ENCODE measurements at regions not wholly inside any gene's neighbourhood (a gene's known extent, or its start where the extent isn't known, plus 50 kb on each side); places are given as distances from the start of the nearest gene placed in this dataset.

DNA sequence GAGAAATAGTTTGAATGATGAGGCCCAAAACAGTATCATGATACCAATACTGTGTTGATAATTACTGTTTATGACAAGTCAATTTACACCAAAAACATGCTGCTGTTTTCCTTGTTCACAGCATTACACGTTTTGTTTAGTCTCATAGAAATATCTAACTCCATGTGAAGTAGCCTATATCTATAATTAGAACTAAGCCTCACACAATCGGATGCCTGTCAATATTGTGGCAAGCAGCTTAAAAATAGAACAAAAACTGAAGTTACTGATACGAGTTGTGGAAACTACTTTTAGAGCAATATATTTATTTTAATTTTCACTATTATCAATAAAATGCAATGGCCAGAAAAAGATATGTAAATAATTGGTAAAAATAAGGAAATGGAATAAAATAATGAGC lies 470.8 kb downstream of the ZEB2 start:
- Histone ChIP-seq H3K4me3 (ENCODE audit: low read length) (no peak overlapping the region), H3K9me3 (ENCODE audit: control insufficient read depth, low read depth, low read length) (no peaks in the 10 kb centered on the region), H3K27ac (ENCODE audit: low read length) (no peak overlapping the region), H3K9ac (ENCODE audit: low read length) (no peak overlapping the region), H3K4me1 (ENCODE audit: control insufficient read depth, low read depth, low read length) (no peaks in the 10 kb centered on the region), H3K36me3 (ENCODE audit: control insufficient read depth, low read depth, low read length) (no peaks in the 10 kb centered on the region), H3K27me3 (ENCODE audit: control insufficient read depth, insufficient read depth, low read length) (no peaks in the 10 kb centered on the region)

DNA sequence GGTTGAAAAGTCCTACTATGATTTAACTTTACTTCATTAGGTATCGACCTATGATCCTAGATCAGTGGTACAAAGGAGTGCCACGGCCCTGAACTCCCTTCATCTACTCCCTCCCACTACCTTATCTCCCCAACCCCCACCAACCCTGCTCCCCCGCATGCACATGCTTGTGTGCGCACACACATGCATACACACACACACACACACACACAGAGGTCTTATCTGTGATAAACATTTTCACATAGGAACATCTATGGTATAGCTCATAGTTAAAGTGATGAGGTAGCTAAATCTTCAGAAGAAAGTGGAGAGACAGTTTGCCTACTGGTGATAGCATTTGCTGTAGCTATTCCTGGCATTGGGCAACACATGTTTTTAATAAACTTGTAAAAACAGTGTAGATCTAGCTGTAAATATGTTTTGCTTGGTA lies 471.3 kb downstream of the ZEB2 start:
- Histone ChIP-seq H3K36me3 (ENCODE audit: control insufficient read depth, low read depth, low read length) (no peaks in the 10 kb centered on the region), H3K4me1 (ENCODE audit: control insufficient read depth, low read depth, low read length) (no peaks in the 10 kb centered on the region), H3K9me3 (ENCODE audit: control insufficient read depth, low read depth, low read length) (no peaks in the 10 kb centered on the region), H3K4me3 (ENCODE audit: low read length) (no peak overlapping the region), H3K9ac (ENCODE audit: low read length) (no peak overlapping the region), H3K27me3 (ENCODE audit: control insufficient read depth, insufficient read depth, low read length) (no peaks in the 10 kb centered on the region), H3K27ac (ENCODE audit: low read length) (no peak overlapping the region)

DNA sequence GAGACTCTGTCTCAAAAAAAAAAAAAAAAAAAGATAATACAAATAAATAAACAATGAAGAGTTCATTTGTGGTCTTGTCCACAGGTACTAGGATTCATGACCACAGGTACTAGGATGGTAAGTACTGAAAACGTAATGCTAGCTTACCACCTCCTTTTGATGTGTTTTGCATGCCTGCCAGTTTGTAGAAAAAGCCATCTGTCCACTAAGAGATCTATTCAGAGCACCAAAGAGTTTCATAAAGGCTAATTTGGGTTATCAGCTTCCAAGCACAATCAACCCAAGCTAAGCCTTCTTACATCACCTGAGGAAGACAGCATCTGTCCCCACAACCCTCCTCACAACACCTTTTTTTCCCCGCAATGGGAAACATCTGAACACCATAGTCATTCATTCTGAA lies 477.2 kb downstream of the ZEB2 start:
- Histone ChIP-seq H3K9ac (ENCODE audit: low read length) (no peak overlapping the region), H3K9me3 (ENCODE audit: control insufficient read depth, low read depth, low read length) (no peaks in the 10 kb centered on the region), H3K27me3 (ENCODE audit: control insufficient read depth, insufficient read depth, low read length) (no peaks in the 10 kb centered on the region), H3K4me1 (ENCODE audit: control insufficient read depth, low read depth, low read length) (peaks cover 8% of the 10 kb centered on the region), H3K27ac (ENCODE audit: low read length) (no peak overlapping the region), H3K36me3 (ENCODE audit: control insufficient read depth, low read depth, low read length) (no peaks in the 10 kb centered on the region), H3K4me3 (ENCODE audit: low read length) (no peak overlapping the region)

DNA sequence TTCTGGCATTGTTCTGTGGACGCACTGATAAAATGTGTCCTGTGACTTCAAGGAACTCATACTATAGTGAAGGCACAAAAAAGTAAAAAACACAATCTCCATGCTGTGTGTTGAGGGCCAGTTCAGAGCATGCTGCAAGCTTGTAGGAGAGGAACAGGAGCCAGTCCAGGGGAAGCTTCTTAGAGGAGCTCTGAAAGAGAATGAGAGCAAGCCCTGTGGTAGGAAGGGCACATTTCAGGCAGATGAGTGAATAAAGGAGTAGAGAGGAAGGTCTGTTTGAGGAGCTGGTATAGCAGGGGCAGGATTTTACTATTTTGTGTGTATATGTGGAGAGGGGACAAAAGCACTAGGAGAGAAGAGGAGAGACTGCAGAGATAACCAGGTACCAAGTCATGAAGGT lies 478.3 kb downstream of the ZEB2 start:
- no peaks in the 10 kb centered on the region for H3K27me3 ChIP-seq (ENCODE audit: control insufficient read depth, insufficient read depth, low read length)
- no peak overlapping the region for H3K9ac ChIP-seq (ENCODE audit: low read length)
- no peaks in the 10 kb centered on the region for H3K36me3 ChIP-seq (ENCODE audit: control insufficient read depth, low read depth, low read length)

DNA sequence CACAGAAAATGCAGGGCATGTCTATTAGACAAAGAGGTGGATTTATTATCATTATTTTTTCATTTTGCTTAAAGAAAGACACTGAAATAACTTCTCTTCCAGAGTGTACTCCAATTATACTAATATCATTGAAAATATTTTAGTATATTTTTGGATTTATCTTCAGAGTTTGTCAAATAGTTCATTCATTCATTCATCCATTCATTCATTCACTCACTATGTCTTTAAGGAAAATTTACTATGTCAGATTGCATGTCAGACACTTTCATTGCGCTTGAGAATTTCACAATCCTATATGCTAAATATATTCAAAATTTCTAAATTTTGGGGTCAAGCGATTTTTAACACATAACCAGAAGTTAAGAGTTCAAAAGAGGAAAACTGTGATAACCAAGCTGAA lies 479.1 kb downstream of the ZEB2 start:
- no peaks in the 10 kb centered on the region for H3K9me3 ChIP-seq (ENCODE audit: control insufficient read depth, low read depth, low read length)
- H3K4me1 ChIP-seq (ENCODE audit: control insufficient read depth, low read depth, low read length): peaks cover 8% of the 10 kb centered on the region
- H3K9ac ChIP-seq (ENCODE audit: low read length): no peak overlapping the region

More for the DNA sequence above, 478.3 kb downstream of the ZEB2 start:
- no peaks in the 10 kb centered on the region for H3K9me3 ChIP-seq (ENCODE audit: control insufficient read depth, low read depth, low read length)
- no peak overlapping the region for H3K4me3 ChIP-seq (ENCODE audit: low read length)
- H3K27ac ChIP-seq (ENCODE audit: low read length): no peak overlapping the region
- H3K4me1 ChIP-seq (ENCODE audit: control insufficient read depth, low read depth, low read length): peaks cover 8% of the 10 kb centered on the region

DNA sequence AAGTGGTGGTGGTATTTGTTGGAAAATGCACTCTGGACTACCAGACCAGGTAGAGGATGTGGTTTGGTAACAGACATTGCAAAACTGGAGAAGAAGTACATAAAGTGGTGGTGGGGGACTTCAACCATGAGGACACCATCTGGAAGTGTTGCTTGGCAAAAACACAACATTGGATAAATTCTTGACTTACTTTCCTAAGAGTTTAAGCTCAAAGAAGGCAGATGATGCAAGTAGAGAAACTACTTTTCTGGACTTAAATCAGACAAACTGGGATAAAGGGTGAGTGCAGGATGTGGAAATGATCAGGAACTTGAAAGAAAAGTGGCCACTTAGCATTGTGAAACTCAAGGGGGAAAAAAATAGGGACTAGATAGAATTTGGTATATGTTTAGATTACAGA lies 487.4 kb downstream of the ZEB2 start:
- Histone ChIP-seq H3K27me3 (ENCODE audit: control insufficient read depth, insufficient read depth, low read length) (no peaks in the 10 kb centered on the region), H3K9me3 (ENCODE audit: control insufficient read depth, low read depth, low read length) (no peaks in the 10 kb centered on the region), H3K36me3 (ENCODE audit: control insufficient read depth, low read depth, low read length) (no peaks in the 10 kb centered on the region), H3K9ac (ENCODE audit: low read length) (no peak overlapping the region), H3K27ac (ENCODE audit: low read length) (no peak overlapping the region), H3K4me1 (ENCODE audit: control insufficient read depth, low read depth, low read length) (peaks cover 9% of the 10 kb centered on the region), H3K4me3 (ENCODE audit: low read length) (no peak overlapping the region)

More for the DNA sequence above, 479.1 kb downstream of the ZEB2 start:
- Histone ChIP-seq H3K4me3 (ENCODE audit: low read length) (no peak overlapping the region), H3K27ac (ENCODE audit: low read length) (no peak overlapping the region), H3K36me3 (ENCODE audit: control insufficient read depth, low read depth, low read length) (no peaks in the 10 kb centered on the region), H3K27me3 (ENCODE audit: control insufficient read depth, insufficient read depth, low read length) (no peaks in the 10 kb centered on the region)

DNA sequence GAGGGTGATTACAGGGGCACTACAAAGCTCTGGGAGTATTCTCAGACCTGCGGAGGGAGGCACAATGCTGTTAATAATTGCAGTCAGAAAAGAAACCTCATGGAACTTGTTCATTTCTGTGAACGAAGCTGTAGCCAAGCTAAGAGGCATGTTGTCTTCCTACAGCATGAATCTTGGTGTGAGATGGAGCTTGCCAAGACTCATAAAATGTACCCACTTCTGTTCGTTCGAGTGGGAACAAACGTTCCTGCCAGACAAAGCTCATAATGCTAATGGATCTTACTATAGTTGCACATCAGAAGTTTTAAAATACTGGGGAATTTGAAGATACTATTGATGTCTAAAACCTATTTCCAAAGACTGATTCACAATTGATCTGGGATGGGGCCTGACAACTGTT lies 489.1 kb downstream of the ZEB2 start:
- peaks cover 9% of the 10 kb centered on the region for H3K4me1 ChIP-seq (ENCODE audit: control insufficient read depth, low read depth, low read length)
- no peak overlapping the region for H3K9ac ChIP-seq (ENCODE audit: low read length)
- no peak overlapping the region for H3K27ac ChIP-seq (ENCODE audit: low read length)

DNA sequence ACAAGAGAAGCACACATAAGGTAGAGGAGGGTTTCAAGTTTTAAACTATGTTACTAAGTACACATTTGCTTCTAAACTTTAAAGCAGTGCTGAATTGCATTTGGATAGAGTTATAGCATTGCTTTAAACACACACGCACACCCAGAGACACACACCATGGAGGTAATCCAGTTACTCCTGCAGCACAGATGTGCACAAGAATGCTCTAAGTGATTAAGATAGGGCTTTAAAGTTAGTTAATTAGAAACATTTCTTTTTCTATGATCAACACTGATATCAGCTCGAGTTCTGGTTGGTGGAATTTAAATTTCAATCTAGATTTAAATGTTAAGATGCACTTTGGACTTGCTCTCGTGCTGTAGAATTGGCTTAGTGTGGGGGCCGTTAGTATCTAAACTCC lies 492.3 kb downstream of the ZEB2 start:
- H3K27ac ChIP-seq (ENCODE audit: low read length): no peak overlapping the region
- H3K27me3 ChIP-seq (ENCODE audit: control insufficient read depth, insufficient read depth, low read length): no peaks in the 10 kb centered on the region
- H3K4me3 ChIP-seq (ENCODE audit: low read length): no peak overlapping the region
- H3K9me3 ChIP-seq (ENCODE audit: control insufficient read depth, low read depth, low read length): no peaks in the 10 kb centered on the region
- H3K9ac ChIP-seq (ENCODE audit: low read length): no peak overlapping the region
- peaks cover 9% of the 10 kb centered on the region for H3K4me1 ChIP-seq (ENCODE audit: control insufficient read depth, low read depth, low read length)
- H3K36me3 ChIP-seq (ENCODE audit: control insufficient read depth, low read depth, low read length): no peaks in the 10 kb centered on the region

More for the DNA sequence above, 489.1 kb downstream of the ZEB2 start:
- Histone ChIP-seq H3K27me3 (ENCODE audit: control insufficient read depth, insufficient read depth, low read length) (no peaks in the 10 kb centered on the region), H3K36me3 (ENCODE audit: control insufficient read depth, low read depth, low read length) (no peaks in the 10 kb centered on the region), H3K9me3 (ENCODE audit: control insufficient read depth, low read depth, low read length) (no peaks in the 10 kb centered on the region), H3K4me3 (ENCODE audit: low read length) (no peak overlapping the region)

DNA sequence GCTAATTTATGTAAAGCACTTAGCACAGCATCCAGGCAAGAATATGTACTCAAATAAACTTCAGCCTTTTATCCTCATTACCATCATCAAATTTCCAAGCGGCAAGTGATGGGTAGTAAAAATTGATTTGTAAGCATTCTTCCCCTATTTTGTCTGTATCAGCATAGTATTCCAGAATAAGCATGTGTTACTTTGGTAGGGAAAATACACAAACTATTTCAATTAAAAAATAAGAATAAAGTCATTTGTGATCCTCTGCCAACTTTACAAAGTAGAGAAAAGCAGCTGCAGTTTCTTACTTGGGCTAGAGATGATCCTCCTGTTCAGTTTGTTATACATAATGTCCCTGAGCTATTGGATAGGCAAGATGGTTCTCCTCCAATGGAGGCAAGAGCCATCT lies 493.2 kb downstream of the ZEB2 start:
- Histone ChIP-seq H3K27ac (ENCODE audit: low read length) (no peak overlapping the region), H3K4me3 (ENCODE audit: low read length) (no peak overlapping the region), H3K4me1 (ENCODE audit: control insufficient read depth, low read depth, low read length) (peaks cover 9% of the 10 kb centered on the region)

DNA sequence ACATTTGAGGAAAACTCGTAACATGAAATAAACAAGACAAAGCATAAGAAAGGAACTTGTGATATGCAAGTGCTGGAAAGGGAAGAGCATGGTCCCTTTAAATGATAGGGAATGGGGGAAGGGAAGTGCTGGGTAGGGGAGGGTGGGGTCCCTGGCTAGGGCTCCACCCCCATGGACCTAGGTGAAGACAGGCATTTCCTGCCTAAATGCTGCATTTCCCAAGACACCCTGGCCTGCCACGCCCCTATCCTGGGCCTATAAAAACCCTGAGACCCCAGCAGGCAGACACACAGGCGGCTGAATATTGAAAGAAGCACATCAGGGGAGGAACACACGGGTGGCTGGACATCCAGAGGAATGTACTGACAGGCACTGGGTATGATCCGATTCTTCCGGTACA lies 499.9 kb downstream of the ZEB2 start:
- Histone ChIP-seq H3K27ac (ENCODE audit: low read length) (no peak overlapping the region), H3K4me1 (ENCODE audit: control insufficient read depth, low read depth, low read length) (peaks cover 3% of the 10 kb centered on the region), H3K36me3 (ENCODE audit: control insufficient read depth, low read depth, low read length) (no peaks in the 10 kb centered on the region), H3K4me3 (ENCODE audit: low read length) (no peak overlapping the region), H3K9ac (ENCODE audit: low read length) (no peak overlapping the region), H3K9me3 (ENCODE audit: control insufficient read depth, low read depth, low read length) (no peaks in the 10 kb centered on the region), H3K27me3 (ENCODE audit: control insufficient read depth, insufficient read depth, low read length) (no peaks in the 10 kb centered on the region)

More for the DNA sequence above, 493.2 kb downstream of the ZEB2 start:
- Histone ChIP-seq H3K9ac (ENCODE audit: low read length) (no peak overlapping the region), H3K27me3 (ENCODE audit: control insufficient read depth, insufficient read depth, low read length) (no peaks in the 10 kb centered on the region), H3K9me3 (ENCODE audit: control insufficient read depth, low read depth, low read length) (no peaks in the 10 kb centered on the region), H3K36me3 (ENCODE audit: control insufficient read depth, low read depth, low read length) (no peaks in the 10 kb centered on the region)

DNA sequence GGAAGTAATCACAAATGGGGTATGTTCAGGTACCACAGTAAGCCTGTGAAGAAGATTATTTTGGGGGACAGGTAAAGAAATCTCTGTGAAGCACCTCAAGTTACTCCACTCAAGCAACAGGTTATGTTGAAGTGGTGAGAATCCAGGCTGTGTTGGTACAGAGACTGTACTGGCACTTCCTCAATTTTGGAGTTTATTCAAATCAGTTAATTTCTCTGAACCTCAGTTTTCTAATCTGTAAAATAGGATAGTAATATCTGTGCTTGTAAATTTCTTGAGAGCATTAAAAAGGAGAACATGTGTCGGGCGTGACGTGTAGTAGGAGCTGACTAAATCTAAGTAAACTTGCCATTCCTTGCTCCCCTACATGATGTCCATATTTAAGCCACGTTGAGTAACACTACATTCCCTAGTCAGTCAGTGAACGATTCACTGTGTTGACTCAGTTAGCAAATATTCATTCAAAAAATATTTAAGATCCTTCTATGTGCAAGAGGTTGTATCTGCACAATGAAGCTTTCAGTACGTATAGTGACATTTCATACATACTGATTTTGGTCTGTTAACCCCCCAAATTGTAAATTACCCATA lies 504.2 kb downstream of the ZEB2 start:
- Histone ChIP-seq H3K27ac (ENCODE audit: low read length) (no peak overlapping the region), H3K36me3 (ENCODE audit: control insufficient read depth, low read depth, low read length) (no peaks in the 10 kb centered on the region), H3K4me3 (ENCODE audit: low read length) (no peak overlapping the region), H3K9me3 (ENCODE audit: control insufficient read depth, low read depth, low read length) (no peaks in the 10 kb centered on the region), H3K9ac (ENCODE audit: low read length) (no peak overlapping the region), H3K27me3 (ENCODE audit: control insufficient read depth, insufficient read depth, low read length) (no peaks in the 10 kb centered on the region), H3K4me1 (ENCODE audit: control insufficient read depth, low read depth, low read length) (peaks cover 3% of the 10 kb centered on the region)

DNA sequence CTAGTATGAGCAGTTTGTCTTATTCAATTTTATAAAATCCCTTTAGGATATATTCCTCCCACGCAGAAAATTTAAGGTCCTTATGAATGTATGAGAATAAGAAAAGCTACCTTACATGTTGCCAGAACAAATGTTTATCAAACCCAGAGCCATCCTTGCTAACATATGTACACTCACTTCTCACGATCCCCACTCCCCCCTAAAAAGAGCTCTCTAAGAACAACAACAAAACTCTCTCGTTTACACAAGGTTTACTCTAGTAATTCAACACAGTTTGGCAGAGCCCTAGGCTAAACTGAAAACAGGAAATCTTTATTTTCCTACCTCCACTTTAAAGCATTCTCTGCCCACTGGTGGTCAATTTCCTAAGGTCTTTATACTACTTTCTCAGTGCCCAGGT lies 504.9 kb downstream of the ZEB2 start:
- Histone ChIP-seq H3K27ac (ENCODE audit: low read length) (no peak overlapping the region), H3K9me3 (ENCODE audit: control insufficient read depth, low read depth, low read length) (no peaks in the 10 kb centered on the region), H3K4me3 (ENCODE audit: low read length) (no peak overlapping the region), H3K9ac (ENCODE audit: low read length) (no peak overlapping the region), H3K4me1 (ENCODE audit: control insufficient read depth, low read depth, low read length) (peaks cover 3% of the 10 kb centered on the region), H3K27me3 (ENCODE audit: control insufficient read depth, insufficient read depth, low read length) (no peaks in the 10 kb centered on the region), H3K36me3 (ENCODE audit: control insufficient read depth, low read depth, low read length) (no peaks in the 10 kb centered on the region)

All from iPS-18a (cell line).